ENCODE measurements at regions not wholly inside any gene's neighbourhood (a gene's known extent, or its start where the extent isn't known, plus 50 kb on each side); places are given as distances from the start of the nearest gene placed in this dataset.

- WGBS, 2 donors, result 97% methylated on average over 3 of the region's 3 CpGs
- no peak for DNase-seq (ENCODE audit: low spot score in 2 of 2)
- H3K4me3 ChIP-seq (ENCODE audit: low read depth, poor library complexity, severe bottlenecking), result no peak overlapping the region
- intact Hi-C loops (cut with DNase I; ENCODE audit: low total_unique reads), result no loop called here
- no peak for TF ChIP-seq POLR2A (IDR thresholded peaks at IDR 0.05)
- TF ChIP-seq CTCF (IDR thresholded peaks at IDR 0.05), result no peak
Observed at GRCh38 chr4:162323919-162324318, 160.1 kb upstream of the FSTL5 start.

GRCh38 chr4:162322054-162322453, 158.3 kb upstream of the FSTL5 start:
- no peak overlapping the region for H3K4me3 ChIP-seq (ENCODE audit: low read depth, poor library complexity, severe bottlenecking)
- TF ChIP-seq CTCF (IDR thresholded peaks at IDR 0.05) (no peak), POLR2A (IDR thresholded peaks at IDR 0.05) (no peak)
- DNase-seq (ENCODE audit: low spot score in 2 of 2), result no peak
- 83 to 86% methylated on average over 8 of the region's 8 CpGs for WGBS, 2 donors
- intact Hi-C loops (cut with DNase I; ENCODE audit: low total_unique reads), result no loop called here

DNA sequence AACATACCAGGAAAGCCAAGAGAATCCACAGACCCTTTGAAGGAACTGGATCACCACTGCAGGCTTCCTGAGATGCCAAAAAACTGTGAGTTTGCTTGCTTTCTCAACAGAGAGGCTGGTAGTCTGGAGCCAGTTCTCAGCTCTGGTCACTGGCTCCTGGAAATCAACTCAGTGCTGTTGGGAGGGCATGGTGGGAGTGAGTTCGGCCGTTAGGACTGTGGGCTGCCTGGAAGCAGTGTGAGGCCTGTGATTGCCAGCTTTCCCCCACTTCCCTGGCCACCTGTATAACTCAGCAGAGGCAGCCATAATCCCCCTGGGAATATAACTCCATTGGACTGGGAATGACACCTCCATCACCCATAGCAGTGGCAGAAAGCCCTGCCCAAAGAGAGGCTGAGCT, 122.0 kb upstream of the FSTL5 start:
- intact Hi-C loops (cut with DNase I; ENCODE audit: low total_unique reads), result no loop called here
- whole genome bisulfite sequencing, 2 donors, result 92 to 100% methylated on average over 2 of the region's 2 CpGs
- H3K4me3 ChIP-seq (ENCODE audit: low read depth, poor library complexity, severe bottlenecking), result no peak overlapping the region
- DNase-seq (ENCODE audit: low spot score in 2 of 2), result no peak
- no peak for TF ChIP-seq CTCF (IDR thresholded peaks at IDR 0.05)
- no peak for TF ChIP-seq POLR2A (IDR thresholded peaks at IDR 0.05)

- no peak for DNase-seq (ENCODE audit: low spot score in 2 of 2)
- H3K4me3 ChIP-seq (ENCODE audit: low read depth, poor library complexity, severe bottlenecking), result no peak overlapping the region
- intact Hi-C loops (cut with DNase I; ENCODE audit: low total_unique reads), result no loop called here
- TF ChIP-seq POLR2A (IDR thresholded peaks at IDR 0.05) (no peak), CTCF (IDR thresholded peaks at IDR 0.05) (no peak)
- 67 to 75% methylated on average over 3 of the region's 3 CpGs for WGBS, 2 donors
Observed at GRCh38 chr4:162282684-162283083, 118.9 kb upstream of the FSTL5 start.

DNA sequence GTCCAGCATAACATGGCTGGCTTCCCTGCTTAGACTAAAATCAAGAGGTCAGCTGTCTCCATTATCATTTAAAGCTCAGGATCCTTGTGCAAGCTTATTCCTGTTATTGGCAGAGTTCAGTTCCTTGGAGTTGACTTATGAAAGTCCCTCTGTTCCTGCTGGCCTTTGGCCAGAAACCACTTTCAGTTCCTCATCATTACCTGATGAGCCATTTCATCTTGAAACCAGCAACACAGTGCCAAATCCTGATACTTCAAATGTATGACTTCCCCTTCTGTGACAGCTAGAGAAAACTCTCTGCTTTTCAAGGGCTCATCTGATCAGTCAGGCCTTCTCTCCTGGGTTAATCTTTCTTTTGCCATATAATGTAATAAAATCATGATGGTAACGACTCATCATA, 110.6 kb upstream of the FSTL5 start:
- WGBS, 2 donors, result 67 to 76% methylated on average over 1 of the region's 1 CpG
- intact Hi-C loops (cut with DNase I; ENCODE audit: low total_unique reads), result no loop called here
- peak in 1 of 2 donors; percentile 42 for DNase-seq (ENCODE audit: low spot score in 2 of 2)
- TF ChIP-seq CTCF (IDR thresholded peaks at IDR 0.05) (no peak), POLR2A (IDR thresholded peaks at IDR 0.05) (no peak)
- no peak overlapping the region for H3K4me3 ChIP-seq (ENCODE audit: low read depth, poor library complexity, severe bottlenecking)

GRCh38 chr4:162272215-162272614, 108.4 kb upstream of the FSTL5 start:
- WGBS, 2 donors, result 82 to 97% methylated on average over 2 of the region's 2 CpGs
- H3K4me3 ChIP-seq (ENCODE audit: low read depth, poor library complexity, severe bottlenecking), result no peak overlapping the region
- no peak for DNase-seq (ENCODE audit: low spot score in 2 of 2)
- no peak for TF ChIP-seq POLR2A (IDR thresholded peaks at IDR 0.05)
- no peak for TF ChIP-seq CTCF (IDR thresholded peaks at IDR 0.05)
- intact Hi-C loops (cut with DNase I; ENCODE audit: low total_unique reads), result no loop called here
